AG04449 (cell line): ENCODE measurements at regions not wholly inside any gene's neighbourhood (a gene's known extent, or its start where the extent isn't known, plus 50 kb on each side); places are given as distances from the start of the nearest gene placed in this dataset.

ENCODE experiments used
- CTCF ChIA-PET: fragments of 350-600 bp; formaldehyde crosslinking; extraction: SDS; loops from one replicate; lab custom pipeline; 2021; ENCODE audit warnings: antibody characterized with exemption; lab: Yijun Ruan, JAX
- POLR2A ChIA-PET: fragments of 400-600, 350-600 bp; formaldehyde crosslinking; extraction: SDS; loops from one replicate; lab custom pipeline; 2020; ENCODE audit warnings: antibody characterized with exemption, inconsistent platforms; lab: Yijun Ruan, JAX
- DNase-seq: peaks from one replicate; pipeline ENCODE4 v3.0.0-alpha.2; 2010; ENCODE audit warnings: low read depth, low spot score
- H3K4me3 ChIP-seq: 2 replicates; pipeline ENCODE4 v1.5.1; 2011; ENCODE audit warnings: low read depth, mild to moderate bottlenecking, control low read depth, low read length
- TF ChIP-seq, protein P1 (sequence below): IDR thresholded peaks from one replicate; pipeline ENCODE4 v1.5.1; 2011; ENCODE audit warnings: mild to moderate bottlenecking, moderate library complexity, low read length, control low read depth, inconsistent platforms; ENCODE audit not compliant: insufficient read depth; ENCODE audit errors: missing control alignments

DNA sequence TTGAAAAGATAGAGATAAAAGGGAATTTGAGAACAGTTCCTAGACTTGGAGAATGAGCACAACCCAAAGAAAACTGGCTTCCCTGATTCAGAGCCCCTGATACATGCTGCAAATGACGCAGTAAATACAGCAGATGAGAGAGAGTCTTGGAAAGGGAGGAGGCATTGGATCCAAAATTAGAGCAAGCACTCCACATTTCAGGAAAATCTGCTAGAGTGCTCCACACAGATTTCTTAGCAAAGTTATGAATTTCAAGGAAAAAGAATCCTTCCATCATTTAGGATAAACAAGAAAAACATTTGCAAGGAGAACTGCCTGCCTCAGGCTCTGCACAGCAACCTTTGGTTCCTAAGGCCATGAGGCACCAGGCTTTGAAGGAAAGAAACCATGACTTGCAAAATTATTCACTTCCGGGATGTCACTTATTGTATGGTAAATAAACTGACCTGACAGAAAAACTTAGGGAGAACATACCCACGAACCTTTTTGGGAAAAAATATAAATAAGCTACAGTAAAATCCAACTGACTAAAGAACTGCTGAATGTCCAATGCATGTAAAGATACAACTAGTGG is 89.8 kb upstream of the RTL6 start:
- TF ChIP-seq, protein P1, sequence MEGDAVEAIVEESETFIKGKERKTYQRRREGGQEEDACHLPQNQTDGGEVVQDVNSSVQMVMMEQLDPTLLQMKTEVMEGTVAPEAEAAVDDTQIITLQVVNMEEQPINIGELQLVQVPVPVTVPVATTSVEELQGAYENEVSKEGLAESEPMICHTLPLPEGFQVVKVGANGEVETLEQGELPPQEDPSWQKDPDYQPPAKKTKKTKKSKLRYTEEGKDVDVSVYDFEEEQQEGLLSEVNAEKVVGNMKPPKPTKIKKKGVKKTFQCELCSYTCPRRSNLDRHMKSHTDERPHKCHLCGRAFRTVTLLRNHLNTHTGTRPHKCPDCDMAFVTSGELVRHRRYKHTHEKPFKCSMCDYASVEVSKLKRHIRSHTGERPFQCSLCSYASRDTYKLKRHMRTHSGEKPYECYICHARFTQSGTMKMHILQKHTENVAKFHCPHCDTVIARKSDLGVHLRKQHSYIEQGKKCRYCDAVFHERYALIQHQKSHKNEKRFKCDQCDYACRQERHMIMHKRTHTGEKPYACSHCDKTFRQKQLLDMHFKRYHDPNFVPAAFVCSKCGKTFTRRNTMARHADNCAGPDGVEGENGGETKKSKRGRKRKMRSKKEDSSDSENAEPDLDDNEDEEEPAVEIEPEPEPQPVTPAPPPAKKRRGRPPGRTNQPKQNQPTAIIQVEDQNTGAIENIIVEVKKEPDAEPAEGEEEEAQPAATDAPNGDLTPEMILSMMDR, result no peak
- ChIA-PET CTCF (interaction anchor here (1.0 kb wide), 1 partner anchor 10 kb away, joined by 4 read pairs; no protein-coding TSS in a partner anchor), POLR2A (no interaction called here)
- H3K4me3 ChIP-seq, result no peak overlapping the region
- no peak for DNase-seq

DNA sequence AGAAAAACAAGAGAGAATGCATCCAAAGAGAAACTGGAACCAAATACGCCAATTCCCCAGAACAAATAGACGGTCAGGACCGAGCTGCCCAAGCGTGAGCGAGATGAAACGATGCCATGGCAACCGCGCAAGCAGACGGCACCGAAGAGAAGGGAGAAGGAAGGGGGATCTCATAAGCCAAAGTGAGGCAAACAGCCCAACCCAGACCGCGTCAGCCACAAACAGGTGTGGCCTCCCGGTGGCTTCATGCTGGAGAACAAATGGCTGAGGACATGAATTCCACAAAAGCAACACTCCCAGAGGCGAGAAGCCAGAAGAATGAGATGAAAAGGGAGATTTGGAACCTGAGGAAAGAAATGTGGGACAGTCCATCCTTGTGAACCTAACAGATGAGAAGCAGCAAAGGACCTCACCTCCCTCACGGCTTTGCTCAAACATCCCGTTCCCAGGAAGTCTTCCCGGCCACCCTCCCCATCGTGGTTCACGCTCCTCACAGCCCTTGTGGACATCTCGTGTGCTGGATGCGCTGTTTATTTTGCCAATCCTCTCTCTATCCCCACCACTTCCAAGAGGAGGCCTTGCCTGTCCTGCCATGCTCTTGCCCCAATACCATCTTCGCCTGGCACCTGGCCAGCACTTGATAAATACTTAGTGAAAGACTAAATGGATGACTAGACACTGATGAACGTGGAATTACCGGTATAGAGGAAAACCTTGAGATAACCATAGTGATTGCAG is 89.1 kb upstream of the RTL6 start:
- H3K4me3 ChIP-seq, result no peak overlapping the region
- DNase-seq, result no peak
- TF ChIP-seq, protein P1, result no peak
- POLR2A ChIA-PET, result no interaction called here
- CTCF ChIA-PET, result interaction anchor here (1.3 kb wide), 1 partner anchor 9 kb away, joined by 3 read pairs; no protein-coding TSS in a partner anchor

DNA sequence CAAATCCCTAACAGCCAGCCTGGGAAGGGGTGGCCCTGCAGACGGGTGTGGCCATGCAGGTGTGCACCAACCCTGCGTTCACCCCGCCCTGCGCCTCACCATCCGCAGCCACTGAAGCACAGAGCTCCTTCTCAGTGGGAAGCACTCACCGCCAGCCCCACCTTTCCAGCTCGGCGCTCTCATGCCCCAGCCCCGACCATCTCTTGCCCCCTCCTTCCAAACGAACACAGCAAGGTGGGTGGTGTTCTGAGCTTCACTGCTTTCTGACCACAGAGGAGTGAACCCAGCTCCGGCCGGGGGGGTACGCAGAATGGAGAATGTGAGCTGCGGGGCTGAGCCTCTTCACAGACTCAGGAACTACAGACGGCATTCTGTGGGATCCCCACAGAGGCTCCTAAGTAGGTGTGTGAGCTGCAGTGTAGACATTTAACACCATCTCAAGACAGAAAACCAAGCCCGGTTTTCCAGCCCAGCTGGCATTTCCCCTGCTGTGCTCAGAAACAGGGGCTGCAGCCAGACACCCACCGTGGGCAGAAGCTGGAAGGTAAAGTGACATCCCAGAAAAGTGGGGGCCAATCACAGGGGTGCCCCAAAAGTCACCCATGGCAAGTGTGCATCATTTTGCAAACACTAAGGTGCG is 88.4 kb upstream of the RTL6 start:
- POLR2A ChIA-PET, result no interaction called here
- TF ChIP-seq, protein P1, result no peak
- no peak for DNase-seq
- no peak overlapping the region for H3K4me3 ChIP-seq
- CTCF ChIA-PET, result interaction anchor here (1.3 kb wide), 1 partner anchor 8 kb away, joined by 3 read pairs; no protein-coding TSS in a partner anchor

DNA sequence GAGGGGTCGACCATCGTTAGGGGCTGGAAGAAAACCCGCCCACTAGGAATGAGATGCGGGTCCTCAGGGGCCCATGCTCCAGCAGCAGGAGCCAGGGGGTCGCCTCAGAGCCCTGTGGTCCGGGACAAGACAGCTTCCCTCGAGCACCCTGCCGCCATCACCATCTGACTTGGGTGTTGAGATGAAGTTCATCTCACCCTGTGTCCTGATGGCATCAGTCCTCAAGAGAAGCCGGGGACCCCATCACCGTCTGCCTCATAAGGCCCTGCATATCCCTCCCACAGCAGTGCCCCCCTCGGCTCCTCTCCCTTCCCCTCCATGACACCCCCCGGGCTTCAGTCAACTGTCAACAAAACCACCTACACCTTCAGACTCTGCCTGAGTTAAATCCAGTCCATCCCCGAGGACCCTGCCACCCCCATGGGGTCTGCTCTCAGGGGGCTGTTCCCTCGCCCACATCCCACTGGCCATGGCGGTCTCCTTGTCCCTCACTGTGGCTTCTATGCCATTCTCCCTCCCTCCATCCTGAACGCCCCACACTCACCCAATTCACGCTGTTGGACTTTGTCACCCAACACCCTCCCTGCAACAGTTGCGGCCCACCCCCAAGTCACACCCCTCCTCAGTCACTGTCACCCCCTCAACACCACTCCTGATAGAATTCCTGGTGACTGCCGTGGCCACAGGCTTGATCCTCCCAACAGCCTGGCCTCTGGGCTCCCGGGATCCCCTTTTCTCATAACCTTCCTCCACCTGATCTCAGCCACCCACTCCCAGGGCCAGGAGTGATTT is 87.7 kb upstream of the RTL6 start:
- TF ChIP-seq, protein P1, result no peak
- no peak overlapping the region for H3K4me3 ChIP-seq
- POLR2A ChIA-PET, result no interaction called here
- DNase-seq, result no peak
- CTCF ChIA-PET, result interaction anchor here (1.3 kb wide), 1 partner anchor 8 kb away, joined by 3 read pairs; no protein-coding TSS in a partner anchor

DNA sequence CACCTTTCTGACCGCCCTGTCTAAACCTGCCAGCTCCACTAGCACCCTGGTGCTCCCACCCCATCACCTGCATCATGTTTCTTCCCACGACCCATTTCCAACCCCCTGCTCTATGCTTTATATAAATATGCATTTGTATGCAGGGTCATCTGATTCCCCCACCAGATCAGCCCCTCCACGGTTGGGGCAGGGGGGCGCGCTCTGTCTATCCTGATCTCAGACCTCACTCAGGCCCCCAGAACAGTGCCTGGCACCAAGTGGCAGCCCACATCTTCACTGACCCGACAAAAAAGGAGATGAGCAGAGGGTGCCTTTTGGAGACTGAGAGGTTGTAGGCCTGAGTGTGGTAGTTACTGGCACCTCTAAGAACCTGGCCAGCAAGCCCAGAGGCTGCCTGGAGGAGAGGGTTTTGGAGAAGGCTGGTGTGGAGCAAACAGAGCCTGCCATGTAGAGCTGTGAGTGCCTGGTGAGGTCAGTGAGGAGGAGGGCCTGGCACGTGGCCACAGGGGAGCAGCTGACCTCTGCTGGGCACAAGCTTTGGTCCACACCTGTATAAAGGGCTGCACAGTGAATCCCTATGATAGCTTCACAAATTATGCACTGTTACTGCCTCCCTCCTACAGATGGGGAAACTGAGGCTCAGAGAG is 86.3 kb upstream of the RTL6 start:
- TF ChIP-seq, protein P1, result no peak
- H3K4me3 ChIP-seq, result no peak overlapping the region
- ChIA-PET POLR2A (no interaction called here), CTCF (no interaction called here)
- DNase-seq, result no peak
